CD4-positive, alpha-beta T cell treated with Interleukin-6 for 4 hours (primary cell): ENCODE measurements at regions not wholly inside any gene's neighbourhood (a gene's known extent, or its start where the extent isn't known, plus 50 kb on each side); places are given as distances from the start of the nearest gene placed in this dataset.

Experiments
- DNase-seq: peaks from one replicate; pipeline ENCODE4 v3.0.0-alpha.2; 2020; ENCODE audit warnings: mixed read lengths

- DNase-seq: no peak
Observed at GRCh38 chr12:98154850-98155249, 360.5 kb upstream of the TMPO start.

- DNase-seq: no peak
Observed at GRCh38 chr12:98156697-98157096, 358.7 kb upstream of the TMPO start.

GRCh38 chr12:98162906-98163678 is 352.3 kb upstream of the TMPO start:
- DNase-seq: no peak

- DNase-seq: no peak
Observed at GRCh38 chr12:98172304-98172703, 343.1 kb upstream of the TMPO start.

GRCh38 chr12:98172801-98173200 is 342.6 kb upstream of the TMPO start:
- DNase-seq: no peak

- no peak for DNase-seq
Observed at GRCh38 chr12:98173773-98174427, 341.5 kb upstream of the TMPO start.

GRCh38 chr12:98174428-98174809 is 341.0 kb upstream of the TMPO start:
- no peak for DNase-seq

- DNase-seq: no peak
Observed at GRCh38 chr12:98178126-98178525, 337.3 kb upstream of the TMPO start.

GRCh38 chr12:98179151-98179550 is 336.2 kb upstream of the TMPO start:
- DNase-seq: no peak

- DNase-seq: no peak
Observed at GRCh38 chr12:98180603-98181002, 334.8 kb upstream of the TMPO start.

- no peak for DNase-seq
Observed at GRCh38 chr12:98182821-98183220, 332.6 kb upstream of the TMPO start.

- DNase-seq: no peak
Observed at GRCh38 chr12:98185606-98186005, 329.8 kb upstream of the TMPO start.

- no peak for DNase-seq
Observed at GRCh38 chr12:98188650-98189077, 326.7 kb upstream of the TMPO start.

GRCh38 chr12:98194591-98194990 is 320.8 kb upstream of the TMPO start:
- no peak for DNase-seq

- DNase-seq: no peak
Observed at GRCh38 chr12:98198261-98198982, 317.0 kb upstream of the TMPO start.

GRCh38 chr12:98208816-98209215 is 306.6 kb upstream of the TMPO start:
- DNase-seq: no peak

- DNase-seq: no peak
Observed at GRCh38 chr12:98211909-98212695, 303.3 kb upstream of the TMPO start.

- no peak for DNase-seq
Observed at GRCh38 chr12:98213556-98213955, 301.8 kb upstream of the TMPO start.

GRCh38 chr12:98217257-98217656 is 298.1 kb upstream of the TMPO start:
- no peak for DNase-seq

- DNase-seq: no peak
Observed at GRCh38 chr12:98220636-98221035, 294.8 kb upstream of the TMPO start.

GRCh38 chr12:98221243-98221808 is 294.1 kb upstream of the TMPO start:
- no peak for DNase-seq

- DNase-seq: no peak
Observed at GRCh38 chr12:98222135-98222534, 293.3 kb upstream of the TMPO start.
